ENCODE measurements at regions not wholly inside any gene's neighbourhood (a gene's known extent, or its start where the extent isn't known, plus 50 kb on each side); places are given as distances from the start of the nearest gene placed in this dataset.

GRCh38 chr1:184915463-184916090 lies 58.7 kb downstream of the NIBAN1 start (continued):
- TF ChIP-seq, protein P1, sequence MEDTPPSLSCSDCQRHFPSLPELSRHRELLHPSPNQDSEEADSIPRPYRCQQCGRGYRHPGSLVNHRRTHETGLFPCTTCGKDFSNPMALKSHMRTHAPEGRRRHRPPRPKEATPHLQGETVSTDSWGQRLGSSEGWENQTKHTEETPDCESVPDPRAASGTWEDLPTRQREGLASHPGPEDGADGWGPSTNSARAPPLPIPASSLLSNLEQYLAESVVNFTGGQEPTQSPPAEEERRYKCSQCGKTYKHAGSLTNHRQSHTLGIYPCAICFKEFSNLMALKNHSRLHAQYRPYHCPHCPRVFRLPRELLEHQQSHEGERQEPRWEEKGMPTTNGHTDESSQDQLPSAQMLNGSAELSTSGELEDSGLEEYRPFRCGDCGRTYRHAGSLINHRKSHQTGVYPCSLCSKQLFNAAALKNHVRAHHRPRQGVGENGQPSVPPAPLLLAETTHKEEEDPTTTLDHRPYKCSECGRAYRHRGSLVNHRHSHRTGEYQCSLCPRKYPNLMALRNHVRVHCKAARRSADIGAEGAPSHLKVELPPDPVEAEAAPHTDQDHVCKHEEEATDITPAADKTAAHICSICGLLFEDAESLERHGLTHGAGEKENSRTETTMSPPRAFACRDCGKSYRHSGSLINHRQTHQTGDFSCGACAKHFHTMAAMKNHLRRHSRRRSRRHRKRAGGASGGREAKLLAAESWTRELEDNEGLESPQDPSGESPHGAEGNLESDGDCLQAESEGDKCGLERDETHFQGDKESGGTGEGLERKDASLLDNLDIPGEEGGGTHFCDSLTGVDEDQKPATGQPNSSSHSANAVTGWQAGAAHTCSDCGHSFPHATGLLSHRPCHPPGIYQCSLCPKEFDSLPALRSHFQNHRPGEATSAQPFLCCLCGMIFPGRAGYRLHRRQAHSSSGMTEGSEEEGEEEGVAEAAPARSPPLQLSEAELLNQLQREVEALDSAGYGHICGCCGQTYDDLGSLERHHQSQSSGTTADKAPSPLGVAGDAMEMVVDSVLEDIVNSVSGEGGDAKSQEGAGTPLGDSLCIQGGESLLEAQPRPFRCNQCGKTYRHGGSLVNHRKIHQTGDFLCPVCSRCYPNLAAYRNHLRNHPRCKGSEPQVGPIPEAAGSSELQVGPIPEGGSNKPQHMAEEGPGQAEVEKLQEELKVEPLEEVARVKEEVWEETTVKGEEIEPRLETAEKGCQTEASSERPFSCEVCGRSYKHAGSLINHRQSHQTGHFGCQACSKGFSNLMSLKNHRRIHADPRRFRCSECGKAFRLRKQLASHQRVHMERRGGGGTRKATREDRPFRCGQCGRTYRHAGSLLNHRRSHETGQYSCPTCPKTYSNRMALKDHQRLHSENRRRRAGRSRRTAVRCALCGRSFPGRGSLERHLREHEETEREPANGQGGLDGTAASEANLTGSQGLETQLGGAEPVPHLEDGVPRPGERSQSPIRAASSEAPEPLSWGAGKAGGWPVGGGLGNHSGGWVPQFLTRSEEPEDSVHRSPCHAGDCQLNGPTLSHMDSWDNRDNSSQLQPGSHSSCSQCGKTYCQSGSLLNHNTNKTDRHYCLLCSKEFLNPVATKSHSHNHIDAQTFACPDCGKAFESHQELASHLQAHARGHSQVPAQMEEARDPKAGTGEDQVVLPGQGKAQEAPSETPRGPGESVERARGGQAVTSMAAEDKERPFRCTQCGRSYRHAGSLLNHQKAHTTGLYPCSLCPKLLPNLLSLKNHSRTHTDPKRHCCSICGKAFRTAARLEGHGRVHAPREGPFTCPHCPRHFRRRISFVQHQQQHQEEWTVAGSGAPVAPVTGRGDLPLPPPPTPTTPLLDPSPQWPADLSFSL (CRISPR knock-in tag; IDR thresholded peaks at IDR 0.05): no peak
- TF ChIP-seq SRY (CRISPR knock-in tag; IDR thresholded peaks at IDR 0.05): no peak

GRCh38 chr1:184914149-184914548 lies 60.2 kb downstream of the NIBAN1 start:
- H3K79me2 ChIP-seq (ENCODE audit: insufficient read depth, low read length): no peaks in the 10 kb centered on the region
- H3K9me3 ChIP-seq (ENCODE audit: low read length): no peaks in the 10 kb centered on the region
- H4K20me1 ChIP-seq (ENCODE audit: insufficient read depth, low read length): no peaks in the 10 kb centered on the region
- POLR2A ChIA-PET: no interaction called here
- TF ChIP-seq ARNT (IDR thresholded peaks at IDR 0.05) (no peak), TCF7L2 (IDR thresholded peaks at IDR 0.05; ENCODE audit: low read depth, low read length) (no peak), SMARCE1 (IDR thresholded peaks at IDR 0.05; ENCODE audit: borderline replicate concordance) (no peak), HOXA3 (CRISPR knock-in tag; IDR thresholded peaks at IDR 0.05) (no peak), KAT8 (CRISPR knock-in tag; IDR thresholded peaks at IDR 0.05) (no peak), TCF12 (IDR thresholded peaks at IDR 0.05) (no peak), TCF12 (CRISPR knock-in tag; IDR thresholded peaks at IDR 0.05) (no peak), RARA (CRISPR knock-in tag; IDR thresholded peaks at IDR 0.05) (no peak), ZNF274 (CRISPR knock-in tag; IDR thresholded peaks at IDR 0.05) (no peak), NR3C1 (CRISPR knock-in tag; IDR thresholded peaks at IDR 0.05) (no peak), ZNF292 (CRISPR knock-in tag; IDR thresholded peaks at IDR 0.05; ENCODE audit: borderline replicate concordance, low read depth) (no peak)
- H3K36me3 ChIP-seq (replicated peaks in 1 of 2; ENCODE audit: control insufficient read depth in 1 of 2, insufficient read depth in 2 of 2, low read length in 2 of 2): no peaks in the 10 kb centered on the region
- no peak overlapping the region for H3K4me2 ChIP-seq (ENCODE audit: low read depth, low read length)
- in situ Hi-C loops (cut with HindIII; ENCODE audit: extremely low pct_ligation_motif_present, low pct_unique_long_range_greater_than_20kb) (no loop called here), intact Hi-C loops (cut with micrococcal nuclease; ENCODE audit: unreplicated experiment) (no loop called here)
- FAIRE-seq (no peak), DNase-seq (ENCODE audit: low spot score) (no peak), ATAC-seq (no peak)
- no peak overlapping the region for H2AFZ ChIP-seq (ENCODE audit: low read length)
- no peaks in the 10 kb centered on the region for H3K4me1 ChIP-seq (ENCODE audit: insufficient read depth, low read length)
- H3K27ac ChIP-seq (ENCODE audit: extremely low read length, insufficient read depth, low read length): no peak overlapping the region
- 0 out of 5 replicates have a peak, but pooled peaks cover 0 to 3% of the 10 kb centered on the region in 2 experiments for H3K27me3 ChIP-seq (ENCODE audit: control insufficient read depth in 1 of 2, insufficient read depth in 2 of 2, low read length in 2 of 2)
- CTCF ChIA-PET (ENCODE audit: low intra/inter-chr PET ratio, low total read pairs): no interaction called here
- BruUV-seq (replicated peaks): no TSS peak
- no peak overlapping the region for H3K4me3 ChIP-seq (replicated peaks in 1 of 3; ENCODE audit: insufficient read depth in 1 of 3, low read depth in 2 of 3, low read length in 3 of 3)
- 1% methylated on average over 4 of the region's 4 CpGs for WGBS (ENCODE audit: low lambda C conversion rate)
- no peak overlapping the region for H3K9ac ChIP-seq (ENCODE audit: insufficient read depth, low read depth, low read length)
